NT2/D1 (cell line): ENCODE measurements at regions not wholly inside any gene's neighbourhood (a gene's known extent, or its start where the extent isn't known, plus 50 kb on each side); places are given as distances from the start of the nearest gene placed in this dataset.

Source experiments
- SUZ12 ChIP-seq: IDR thresholded peaks from 2 replicates; pipeline ENCODE4 v1.6.1; 2011; ENCODE audit not compliant: insufficient read length, insufficient read depth; ENCODE audit errors: extremely low read depth
- YY1 ChIP-seq: IDR thresholded peaks from 2 replicates; pipeline ENCODE4 v1.6.1; 2011; ENCODE audit not compliant: insufficient read length, insufficient read depth
- ZNF274 ChIP-seq: IDR thresholded peaks from 2 replicates; pipeline ENCODE4 v1.6.1; 2011; ENCODE audit warnings: mild to moderate bottlenecking, low read depth, low read length

GRCh38 chr7:131039836-131040235 is 287.8 kb upstream of the MKLN1 start:
- TF ChIP-seq ZNF274 (no peak), SUZ12 (no peak), YY1 (no peak)
